ENCODE measurements at regions not wholly inside any gene's neighbourhood (a gene's known extent, or its start where the extent isn't known, plus 50 kb on each side); places are given as distances from the start of the nearest gene placed in this dataset.

GRCh38 chr11:130796828-130797227 lies 119.5 kb downstream of the SNX19 start:
- no peaks in the 10 kb centered on the region for H3K36me3 ChIP-seq (ENCODE audit: control insufficient read depth, insufficient read depth, low read length)
- H3K4me3 ChIP-seq (ENCODE audit: low read length): no peak overlapping the region
- no peak overlapping the region for H3K27ac ChIP-seq (ENCODE audit: low read depth, low read length)
- H3K27me3 ChIP-seq (ENCODE audit: control insufficient read depth, insufficient read depth, low read length): no peaks in the 10 kb centered on the region
- H3K9ac ChIP-seq (ENCODE audit: low read length): no peak overlapping the region
- H3K4me1 ChIP-seq (ENCODE audit: control insufficient read depth, insufficient read depth, low read length): no peaks in the 10 kb centered on the region

- no peak overlapping the region for H3K27ac ChIP-seq (ENCODE audit: low read depth, low read length)
- no peaks in the 10 kb centered on the region for H3K4me1 ChIP-seq (ENCODE audit: control insufficient read depth, insufficient read depth, low read length)
- H3K4me3 ChIP-seq (ENCODE audit: low read length): no peak overlapping the region
- H3K36me3 ChIP-seq (ENCODE audit: control insufficient read depth, insufficient read depth, low read length): no peaks in the 10 kb centered on the region
- no peak overlapping the region for H3K9ac ChIP-seq (ENCODE audit: low read length)
- H3K27me3 ChIP-seq (ENCODE audit: control insufficient read depth, insufficient read depth, low read length): no peaks in the 10 kb centered on the region
These were observed 118.0 kb downstream of the SNX19 start for GRCh38 chr11:130798280-130798679.

GRCh38 chr11:130798801-130799200 lies 117.5 kb downstream of the SNX19 start:
- Histone ChIP-seq H3K4me1 (ENCODE audit: control insufficient read depth, insufficient read depth, low read length) (no peaks in the 10 kb centered on the region), H3K4me3 (ENCODE audit: low read length) (no peak overlapping the region), H3K27ac (ENCODE audit: low read depth, low read length) (no peak overlapping the region), H3K9ac (ENCODE audit: low read length) (no peak overlapping the region), H3K27me3 (ENCODE audit: control insufficient read depth, insufficient read depth, low read length) (no peaks in the 10 kb centered on the region), H3K36me3 (ENCODE audit: control insufficient read depth, insufficient read depth, low read length) (no peaks in the 10 kb centered on the region)

GRCh38 chr11:130801333-130802122 lies 114.8 kb downstream of the SNX19 start:
- no peaks in the 10 kb centered on the region for H3K36me3 ChIP-seq (ENCODE audit: control insufficient read depth, insufficient read depth, low read length)
- no peaks in the 10 kb centered on the region for H3K4me1 ChIP-seq (ENCODE audit: control insufficient read depth, insufficient read depth, low read length)
- H3K27me3 ChIP-seq (ENCODE audit: control insufficient read depth, insufficient read depth, low read length): no peaks in the 10 kb centered on the region
- no peak overlapping the region for H3K27ac ChIP-seq (ENCODE audit: low read depth, low read length)
- H3K9ac ChIP-seq (ENCODE audit: low read length): no peak overlapping the region
- no peak overlapping the region for H3K4me3 ChIP-seq (ENCODE audit: low read length)

- no peak overlapping the region for H3K4me3 ChIP-seq (ENCODE audit: low read length)
- no peaks in the 10 kb centered on the region for H3K36me3 ChIP-seq (ENCODE audit: control insufficient read depth, insufficient read depth, low read length)
- no peaks in the 10 kb centered on the region for H3K4me1 ChIP-seq (ENCODE audit: control insufficient read depth, insufficient read depth, low read length)
- no peak overlapping the region for H3K27ac ChIP-seq (ENCODE audit: low read depth, low read length)
- no peaks in the 10 kb centered on the region for H3K27me3 ChIP-seq (ENCODE audit: control insufficient read depth, insufficient read depth, low read length)
- no peak overlapping the region for H3K9ac ChIP-seq (ENCODE audit: low read length)
These were observed 113.7 kb downstream of the SNX19 start for GRCh38 chr11:130802567-130802966.

- H3K27me3 ChIP-seq (ENCODE audit: control insufficient read depth, insufficient read depth, low read length): no peaks in the 10 kb centered on the region
These were observed 111.8 kb downstream of the SNX19 start for GRCh38 chr11:130804306-130805076.

GRCh38 chr11:130806746-130807145 lies 109.5 kb downstream of the SNX19 start:
- Histone ChIP-seq H3K27ac (ENCODE audit: low read depth, low read length) (no peak overlapping the region), H3K27me3 (ENCODE audit: control insufficient read depth, insufficient read depth, low read length) (no peaks in the 10 kb centered on the region), H3K9ac (ENCODE audit: low read length) (no peak overlapping the region), H3K36me3 (ENCODE audit: control insufficient read depth, insufficient read depth, low read length) (no peaks in the 10 kb centered on the region), H3K4me1 (ENCODE audit: control insufficient read depth, insufficient read depth, low read length) (no peaks in the 10 kb centered on the region), H3K4me3 (ENCODE audit: low read length) (no peak overlapping the region)

More at GRCh38 chr11:130804306-130805076, 111.8 kb downstream of the SNX19 start:
- H3K4me3 ChIP-seq (ENCODE audit: low read length): no peak overlapping the region
- H3K9ac ChIP-seq (ENCODE audit: low read length): no peak overlapping the region
- no peaks in the 10 kb centered on the region for H3K36me3 ChIP-seq (ENCODE audit: control insufficient read depth, insufficient read depth, low read length)
- no peak overlapping the region for H3K27ac ChIP-seq (ENCODE audit: low read depth, low read length)
- no peaks in the 10 kb centered on the region for H3K4me1 ChIP-seq (ENCODE audit: control insufficient read depth, insufficient read depth, low read length)

GRCh38 chr11:130808541-130808940 lies 107.7 kb downstream of the SNX19 start:
- Histone ChIP-seq H3K36me3 (ENCODE audit: control insufficient read depth, insufficient read depth, low read length) (no peaks in the 10 kb centered on the region), H3K4me3 (ENCODE audit: low read length) (no peak overlapping the region), H3K4me1 (ENCODE audit: control insufficient read depth, insufficient read depth, low read length) (no peaks in the 10 kb centered on the region), H3K27ac (ENCODE audit: low read depth, low read length) (no peak overlapping the region), H3K9ac (ENCODE audit: low read length) (no peak overlapping the region), H3K27me3 (ENCODE audit: control insufficient read depth, insufficient read depth, low read length) (no peaks in the 10 kb centered on the region)

GRCh38 chr11:130813196-130813595 lies 103.1 kb downstream of the SNX19 start:
- Histone ChIP-seq H3K36me3 (ENCODE audit: control insufficient read depth, insufficient read depth, low read length) (no peaks in the 10 kb centered on the region), H3K9ac (ENCODE audit: low read length) (no peak overlapping the region), H3K4me3 (ENCODE audit: low read length) (no peak overlapping the region), H3K27me3 (ENCODE audit: control insufficient read depth, insufficient read depth, low read length) (no peaks in the 10 kb centered on the region), H3K27ac (ENCODE audit: low read depth, low read length) (no peak overlapping the region), H3K4me1 (ENCODE audit: control insufficient read depth, insufficient read depth, low read length) (no peaks in the 10 kb centered on the region)

GRCh38 chr11:130813638-130814037 lies 102.6 kb downstream of the SNX19 start:
- no peaks in the 10 kb centered on the region for H3K4me1 ChIP-seq (ENCODE audit: control insufficient read depth, insufficient read depth, low read length)
- H3K36me3 ChIP-seq (ENCODE audit: control insufficient read depth, insufficient read depth, low read length): no peaks in the 10 kb centered on the region
- no peak overlapping the region for H3K27ac ChIP-seq (ENCODE audit: low read depth, low read length)
- H3K27me3 ChIP-seq (ENCODE audit: control insufficient read depth, insufficient read depth, low read length): no peaks in the 10 kb centered on the region
- H3K9ac ChIP-seq (ENCODE audit: low read length): no peak overlapping the region
- H3K4me3 ChIP-seq (ENCODE audit: low read length): no peak overlapping the region

GRCh38 chr11:130814440-130815096 lies 101.7 kb downstream of the SNX19 start:
- H3K27ac ChIP-seq (ENCODE audit: low read depth, low read length): no peak overlapping the region
- H3K4me1 ChIP-seq (ENCODE audit: control insufficient read depth, insufficient read depth, low read length): no peaks in the 10 kb centered on the region
- no peak overlapping the region for H3K4me3 ChIP-seq (ENCODE audit: low read length)
- H3K27me3 ChIP-seq (ENCODE audit: control insufficient read depth, insufficient read depth, low read length): no peaks in the 10 kb centered on the region
- H3K36me3 ChIP-seq (ENCODE audit: control insufficient read depth, insufficient read depth, low read length): no peaks in the 10 kb centered on the region
- H3K9ac ChIP-seq (ENCODE audit: low read length): no peak overlapping the region

- H3K4me3 ChIP-seq (ENCODE audit: low read length): no peak overlapping the region
These were observed 101.0 kb downstream of the SNX19 start for GRCh38 chr11:130815097-130815802.

More at GRCh38 chr11:130815097-130815802, 101.0 kb downstream of the SNX19 start:
- Histone ChIP-seq H3K27me3 (ENCODE audit: control insufficient read depth, insufficient read depth, low read length) (no peaks in the 10 kb centered on the region), H3K27ac (ENCODE audit: low read depth, low read length) (no peak overlapping the region), H3K4me1 (ENCODE audit: control insufficient read depth, insufficient read depth, low read length) (no peaks in the 10 kb centered on the region), H3K36me3 (ENCODE audit: control insufficient read depth, insufficient read depth, low read length) (no peaks in the 10 kb centered on the region), H3K9ac (ENCODE audit: low read length) (no peak overlapping the region)
